Hematopoietic multipotent progenitor cell treated with erythropoietin and hydrocortisone succinate and interleukin-3 and kit ligand, for 6 days (in vitro differentiated cells): ENCODE measurements at regions not wholly inside any gene's neighbourhood (a gene's known extent, or its start where the extent isn't known, plus 50 kb on each side); places are given as distances from the start of the nearest gene placed in this dataset.

Experiments used
- DNase-seq: peaks from one replicate; pipeline ENCODE4 v3.0.0-alpha.2; 2015

DNA sequence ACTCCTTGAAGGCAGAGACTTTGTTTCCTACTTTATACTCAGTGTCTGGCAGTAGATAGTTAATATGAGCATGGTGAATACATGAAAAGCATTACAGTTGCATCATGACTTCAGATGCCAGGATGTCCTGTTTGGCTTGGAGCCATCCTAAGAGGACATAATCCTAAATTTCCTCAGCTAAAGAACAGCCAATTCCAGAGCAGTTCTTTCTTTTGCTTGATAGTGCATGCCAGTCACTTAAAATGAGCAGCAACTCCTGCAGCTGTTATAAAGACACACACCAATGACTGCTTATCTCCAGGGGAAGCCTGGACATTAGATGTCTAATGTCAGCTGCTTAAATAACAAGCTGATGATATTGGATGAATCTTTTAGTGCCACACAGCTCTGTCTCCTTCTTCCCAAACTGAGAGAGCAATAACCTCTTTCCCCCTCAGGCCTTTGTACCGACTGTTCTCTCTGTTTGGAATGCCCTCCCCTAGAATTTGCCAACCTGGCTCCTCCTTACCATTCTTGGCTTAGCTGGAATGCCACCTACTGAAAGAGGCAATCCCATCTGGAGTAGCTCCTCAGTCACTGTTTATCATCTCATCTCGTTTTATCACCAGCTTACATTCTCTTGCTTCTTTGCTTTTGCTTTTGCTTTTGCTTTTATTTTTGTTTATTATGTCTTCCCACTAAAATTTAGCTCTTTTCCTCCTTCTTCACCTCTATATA is 100.8 kb upstream of the USP38 start:
- no peak for DNase-seq

GRCh38 chr4:143084566-143084965 is 100.2 kb upstream of the USP38 start:
- DNase-seq: no peak

- DNase-seq: peak; percentile 21
Observed at GRCh38 chr4:143085224-143085623, 99.5 kb upstream of the USP38 start.

DNA sequence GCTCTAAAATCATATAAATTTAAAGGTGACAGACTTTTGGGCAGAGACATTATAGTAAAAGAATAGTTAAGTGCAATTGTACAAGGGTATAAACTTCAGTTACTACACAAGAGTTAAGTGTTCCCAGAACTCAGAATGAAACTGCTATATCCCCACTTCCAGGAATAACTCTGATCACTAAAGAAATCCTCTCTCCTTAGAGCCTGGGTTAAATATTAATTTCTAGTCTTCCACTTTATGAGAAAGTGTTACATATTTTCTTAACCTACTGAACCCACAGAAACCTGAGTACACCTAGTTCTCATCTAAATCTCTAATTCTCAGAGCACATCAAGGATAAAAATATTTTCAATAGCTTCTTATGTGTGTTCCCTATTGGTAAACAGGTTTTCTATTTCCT is 99.1 kb upstream of the USP38 start:
- no peak for DNase-seq

DNA sequence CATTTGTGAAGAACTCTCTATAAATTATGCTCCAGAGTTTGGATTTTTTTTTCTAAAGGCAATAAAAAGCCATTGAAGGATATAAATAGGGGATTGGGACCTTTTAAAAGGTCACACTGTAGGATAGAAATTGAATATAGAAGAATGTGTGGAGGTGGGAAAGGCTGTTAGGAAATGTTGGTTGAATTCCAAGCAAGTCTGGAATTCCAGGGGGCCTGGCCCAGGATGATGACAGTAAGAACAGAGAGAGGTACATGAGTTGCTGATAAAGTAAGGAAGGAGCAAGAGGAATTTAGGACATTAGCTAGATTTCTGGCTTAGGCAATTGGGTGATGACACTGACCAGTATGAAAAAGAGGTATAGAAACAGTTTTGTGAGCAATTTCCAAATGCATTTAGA is 95.4 kb upstream of the USP38 start:
- DNase-seq: no peak

GRCh38 chr4:143089847-143090246 is 94.9 kb upstream of the USP38 start:
- no peak for DNase-seq

DNA sequence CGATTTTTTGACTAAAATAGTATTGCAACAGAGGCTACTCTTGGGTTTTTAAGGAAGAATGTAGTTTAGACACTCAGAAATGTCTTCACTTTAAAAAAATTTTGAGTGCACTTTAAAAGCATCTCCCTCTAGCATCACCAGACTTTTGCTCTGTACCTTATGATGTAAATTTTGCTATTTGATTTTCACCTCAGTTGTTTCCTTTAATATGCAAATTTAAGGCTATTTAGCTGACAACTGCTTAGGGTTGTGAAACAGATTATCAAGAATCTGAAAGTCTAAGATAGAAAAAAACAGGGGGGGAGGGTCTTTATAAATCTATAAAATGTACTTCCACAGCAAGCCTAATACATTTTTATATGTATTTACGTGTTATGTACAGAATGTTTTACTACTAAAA is 92.9 kb upstream of the USP38 start:
- no peak for DNase-seq

DNA sequence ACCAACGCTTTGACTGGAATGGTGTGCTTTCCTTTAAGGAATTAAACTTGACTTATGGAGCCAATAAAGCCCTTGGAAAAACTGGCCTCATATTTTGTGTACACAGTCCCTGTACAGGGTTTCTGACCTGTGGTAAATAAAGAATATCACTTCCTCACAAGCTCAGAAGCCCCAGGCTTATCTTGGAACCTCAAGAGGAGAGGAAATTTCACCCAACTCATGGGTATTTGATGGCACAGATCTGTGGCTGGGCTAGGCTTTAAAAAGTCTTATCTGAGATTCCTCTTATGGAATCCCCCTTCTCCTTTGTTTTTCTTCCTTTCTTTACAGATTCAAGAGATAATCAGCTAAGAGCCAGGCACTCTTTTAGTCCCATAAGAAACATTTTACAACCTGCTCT is 89.3 kb upstream of the USP38 start:
- peak; percentile 5 for DNase-seq

GRCh38 chr4:143097751-143098150 is 87.0 kb upstream of the USP38 start:
- DNase-seq: no peak

DNA sequence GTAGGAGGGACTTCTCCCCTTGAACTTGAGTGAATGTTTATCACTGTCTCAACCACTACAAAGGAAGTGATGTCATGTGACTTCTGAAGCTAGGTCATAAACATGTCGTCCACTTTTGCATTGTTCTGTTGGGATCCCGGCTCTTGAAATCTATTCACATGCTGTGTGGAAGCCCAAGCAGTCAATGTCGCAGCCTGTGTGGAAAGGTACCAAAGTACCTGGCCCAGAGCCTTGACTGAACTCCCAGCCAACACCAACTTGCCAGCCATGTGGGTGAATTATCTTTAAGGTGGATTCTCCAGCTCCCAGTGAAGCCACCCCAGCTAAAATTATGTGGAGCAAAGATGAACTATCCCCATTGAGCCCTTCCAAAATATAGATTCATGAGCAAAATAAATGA is 85.0 kb upstream of the USP38 start:
- DNase-seq: no peak

DNA sequence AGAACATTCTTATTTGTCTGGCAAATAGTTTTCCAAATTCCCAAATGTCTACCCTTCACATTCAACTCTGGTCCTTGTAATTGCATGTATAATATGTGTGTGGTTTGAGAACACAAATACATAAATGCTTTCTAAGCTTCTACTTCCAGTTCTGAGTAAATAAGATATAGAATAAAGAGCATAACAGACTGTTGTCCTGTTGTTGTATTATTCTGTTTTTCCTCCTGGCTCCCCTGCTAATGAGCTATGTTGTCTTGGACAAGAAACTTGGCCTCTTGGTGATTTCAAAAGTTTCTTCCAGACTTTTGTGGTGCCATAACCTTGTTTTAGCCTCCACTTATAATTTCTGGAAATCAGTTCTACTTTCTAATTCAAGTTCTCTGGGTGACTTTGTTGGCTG is 75.3 kb upstream of the USP38 start:
- DNase-seq: no peak

DNA sequence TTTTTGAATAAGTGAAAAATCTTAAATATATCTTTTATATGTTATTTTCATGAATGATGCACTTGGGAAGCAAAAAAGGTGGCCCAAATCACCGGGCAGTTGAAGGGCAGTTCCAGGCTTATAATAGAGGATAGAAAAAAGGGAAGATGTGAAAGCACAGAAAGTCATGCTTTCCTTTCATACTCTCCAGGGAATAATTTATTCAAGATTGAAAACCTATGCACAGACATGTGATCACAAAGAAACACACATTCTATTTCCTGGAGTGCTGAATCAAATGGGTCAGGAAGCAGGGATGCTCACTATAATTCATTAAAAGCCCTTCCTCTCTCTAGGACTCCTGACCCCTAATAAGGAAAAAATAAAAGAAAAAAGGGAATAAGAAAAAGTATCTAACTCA is 66.1 kb upstream of the USP38 start:
- DNase-seq: no peak

GRCh38 chr4:143127621-143128020 is 57.1 kb upstream of the USP38 start:
- no peak for DNase-seq

GRCh38 chr4:143133977-143134376 is 50.7 kb upstream of the USP38 start:
- no peak for DNase-seq
